ENCODE measurements at regions not wholly inside any gene's neighbourhood (a gene's known extent, or its start where the extent isn't known, plus 50 kb on each side); places are given as distances from the start of the nearest gene placed in this dataset.
A peak's percentile ranks its signal among the peaks of the same experiment; 100 is the strongest.

DNA sequence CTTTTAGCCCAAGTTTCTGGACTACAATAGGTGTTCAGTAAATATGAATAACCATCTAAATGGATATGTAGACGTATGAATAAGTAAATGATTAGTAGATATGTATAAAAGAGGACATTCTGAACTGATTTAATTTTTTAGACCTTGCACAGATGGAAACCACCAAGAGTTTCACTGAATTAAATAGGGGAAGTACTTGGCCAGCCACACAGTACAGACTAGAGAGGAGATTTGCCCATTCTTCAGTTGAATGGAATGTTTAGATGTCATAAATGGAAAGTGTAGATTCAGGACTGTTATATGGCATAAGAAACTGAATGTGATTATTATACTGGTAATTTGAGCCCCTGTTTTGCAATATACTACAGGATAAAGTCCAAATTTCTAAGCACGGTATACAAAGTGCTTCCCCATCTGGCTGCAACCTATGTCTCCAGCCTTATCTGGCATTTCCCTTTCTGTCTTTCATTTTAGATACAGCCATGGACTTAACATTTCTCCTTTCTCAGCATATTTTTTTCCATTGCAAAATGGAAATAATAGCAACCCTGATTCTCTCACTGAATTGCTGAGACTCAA lies 137.8 kb upstream of the HS3ST1 start:
- no peak overlapping the region for H3K4me3 ChIP-seq (ENCODE audit: low read length)
- TF ChIP-seq, protein P1, sequence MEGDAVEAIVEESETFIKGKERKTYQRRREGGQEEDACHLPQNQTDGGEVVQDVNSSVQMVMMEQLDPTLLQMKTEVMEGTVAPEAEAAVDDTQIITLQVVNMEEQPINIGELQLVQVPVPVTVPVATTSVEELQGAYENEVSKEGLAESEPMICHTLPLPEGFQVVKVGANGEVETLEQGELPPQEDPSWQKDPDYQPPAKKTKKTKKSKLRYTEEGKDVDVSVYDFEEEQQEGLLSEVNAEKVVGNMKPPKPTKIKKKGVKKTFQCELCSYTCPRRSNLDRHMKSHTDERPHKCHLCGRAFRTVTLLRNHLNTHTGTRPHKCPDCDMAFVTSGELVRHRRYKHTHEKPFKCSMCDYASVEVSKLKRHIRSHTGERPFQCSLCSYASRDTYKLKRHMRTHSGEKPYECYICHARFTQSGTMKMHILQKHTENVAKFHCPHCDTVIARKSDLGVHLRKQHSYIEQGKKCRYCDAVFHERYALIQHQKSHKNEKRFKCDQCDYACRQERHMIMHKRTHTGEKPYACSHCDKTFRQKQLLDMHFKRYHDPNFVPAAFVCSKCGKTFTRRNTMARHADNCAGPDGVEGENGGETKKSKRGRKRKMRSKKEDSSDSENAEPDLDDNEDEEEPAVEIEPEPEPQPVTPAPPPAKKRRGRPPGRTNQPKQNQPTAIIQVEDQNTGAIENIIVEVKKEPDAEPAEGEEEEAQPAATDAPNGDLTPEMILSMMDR (conservative IDR thresholded peaks at IDR 0.05; ENCODE audit: low read depth, low read length) = no peak
- DNase-seq (ENCODE audit: low read depth) = no peak

DNA sequence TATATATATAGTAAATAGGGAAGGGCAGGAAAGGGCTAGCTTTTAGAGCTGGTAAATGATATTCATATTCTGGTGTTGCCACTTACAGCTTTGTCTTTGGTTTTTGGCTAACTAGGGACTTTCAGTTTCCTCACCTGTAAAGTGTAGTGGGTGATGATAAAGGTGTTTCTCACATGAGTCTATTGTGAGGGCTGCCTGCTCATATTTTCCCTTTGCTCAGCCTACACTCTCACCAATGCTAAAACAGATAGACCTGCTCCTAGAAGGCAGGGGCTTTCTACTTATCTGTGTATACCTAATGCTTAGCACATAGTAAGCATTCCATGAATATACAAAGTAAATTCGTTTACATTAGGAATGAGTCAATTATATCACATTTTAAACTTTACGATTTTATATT lies 137.2 kb upstream of the HS3ST1 start:
- no peak overlapping the region for H3K4me3 ChIP-seq (ENCODE audit: low read length)
- DNase-seq (ENCODE audit: low read depth) = no peak
- TF ChIP-seq, protein P1 (conservative IDR thresholded peaks at IDR 0.05; ENCODE audit: low read depth, low read length) = no peak

DNA sequence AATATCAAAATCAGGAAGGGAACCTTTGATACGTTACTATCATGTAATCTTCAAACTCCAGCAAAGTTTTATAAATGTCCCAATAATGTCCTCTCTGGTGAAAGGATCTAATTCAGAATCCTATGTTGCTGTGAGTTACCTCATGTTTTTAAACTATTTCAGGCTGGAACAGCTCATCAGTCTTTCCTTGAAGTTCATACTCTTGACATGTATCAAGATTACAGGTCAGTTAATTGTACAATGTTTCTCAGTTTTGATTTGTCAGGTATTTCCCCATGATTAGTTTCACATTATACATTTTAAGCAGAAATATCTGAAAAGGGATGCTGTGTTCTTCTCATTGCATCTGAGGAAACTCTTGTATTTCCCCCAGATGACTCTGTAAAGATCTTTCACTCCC lies 136.5 kb upstream of the HS3ST1 start:
- H3K4me3 ChIP-seq (ENCODE audit: low read length) = no peak overlapping the region
- DNase-seq (ENCODE audit: low read depth) = no peak
- TF ChIP-seq, protein P1 (conservative IDR thresholded peaks at IDR 0.05; ENCODE audit: low read depth, low read length) = no peak

DNA sequence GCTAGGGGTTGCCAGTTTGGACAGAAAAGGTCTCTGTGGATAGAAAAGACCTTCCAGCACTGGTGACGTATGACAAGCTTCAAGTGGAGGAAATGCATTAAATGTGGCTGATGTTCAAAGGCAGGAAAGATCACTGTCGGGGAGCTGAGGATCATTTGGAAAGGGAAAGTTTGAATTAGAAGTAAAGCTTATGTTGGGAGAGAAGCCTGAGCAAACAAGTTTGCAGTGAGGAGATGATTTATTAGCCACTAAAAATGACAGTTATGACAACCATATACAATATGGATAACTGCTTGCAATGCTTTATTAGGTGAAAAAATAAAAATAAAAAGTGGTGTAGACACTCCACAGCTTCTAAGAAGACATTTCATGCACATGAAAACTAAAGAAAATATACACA lies 135.3 kb upstream of the HS3ST1 start:
- no peak for DNase-seq (ENCODE audit: low read depth)
- TF ChIP-seq, protein P1 (conservative IDR thresholded peaks at IDR 0.05; ENCODE audit: low read depth, low read length) = no peak
- H3K4me3 ChIP-seq (ENCODE audit: low read length) = no peak overlapping the region

DNA sequence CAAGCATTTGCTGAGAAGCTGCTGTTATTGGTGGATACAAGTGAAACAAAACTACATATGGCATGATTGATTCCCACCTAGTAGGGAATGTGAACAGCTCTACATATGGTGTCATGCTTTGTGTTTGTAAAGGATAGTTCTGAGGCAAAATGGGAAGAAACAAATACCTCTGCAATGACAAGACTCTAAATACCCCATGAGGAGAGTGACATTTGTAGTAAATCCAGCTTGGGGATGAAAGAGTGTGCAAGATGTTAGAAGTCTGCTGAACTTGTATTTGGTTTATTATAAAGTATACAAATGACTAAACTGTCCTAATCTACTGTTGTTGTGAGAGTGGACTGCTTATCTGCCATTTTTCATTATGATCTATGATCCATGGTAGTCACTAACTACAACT lies 120.8 kb upstream of the HS3ST1 start:
- H3K4me3 ChIP-seq (ENCODE audit: low read length) = no peak overlapping the region
- DNase-seq (ENCODE audit: low read depth) = no peak
- TF ChIP-seq, protein P1 (conservative IDR thresholded peaks at IDR 0.05; ENCODE audit: low read depth, low read length) = no peak

DNA sequence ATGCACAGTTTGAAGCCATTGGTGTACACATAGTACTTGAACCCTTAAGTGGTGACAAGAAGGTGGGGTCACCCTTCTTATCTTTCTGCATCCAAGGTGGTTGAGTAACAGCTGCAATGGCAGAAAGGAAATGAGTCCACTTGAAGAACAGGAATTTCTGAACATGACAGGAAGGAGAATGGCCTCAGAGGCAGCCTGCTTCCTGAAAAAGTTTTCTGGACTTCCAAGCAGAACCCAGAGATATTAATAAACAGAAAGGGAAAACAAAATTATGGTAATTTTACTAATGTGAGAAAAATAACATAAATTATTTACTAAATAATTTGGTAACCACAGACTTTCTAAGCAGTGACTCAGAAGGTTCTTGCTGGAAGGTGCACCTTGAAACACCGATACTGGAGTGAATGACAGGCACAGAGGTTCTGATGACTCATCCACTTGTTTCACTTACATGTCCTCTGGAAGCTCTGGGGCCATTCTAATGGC lies 119.9 kb upstream of the HS3ST1 start:
- TF ChIP-seq, protein P1 (conservative IDR thresholded peaks at IDR 0.05; ENCODE audit: low read depth, low read length) = no peak
- no peak overlapping the region for H3K4me3 ChIP-seq (ENCODE audit: low read length)
- DNase-seq (ENCODE audit: low read depth) = peak; percentile 28

DNA sequence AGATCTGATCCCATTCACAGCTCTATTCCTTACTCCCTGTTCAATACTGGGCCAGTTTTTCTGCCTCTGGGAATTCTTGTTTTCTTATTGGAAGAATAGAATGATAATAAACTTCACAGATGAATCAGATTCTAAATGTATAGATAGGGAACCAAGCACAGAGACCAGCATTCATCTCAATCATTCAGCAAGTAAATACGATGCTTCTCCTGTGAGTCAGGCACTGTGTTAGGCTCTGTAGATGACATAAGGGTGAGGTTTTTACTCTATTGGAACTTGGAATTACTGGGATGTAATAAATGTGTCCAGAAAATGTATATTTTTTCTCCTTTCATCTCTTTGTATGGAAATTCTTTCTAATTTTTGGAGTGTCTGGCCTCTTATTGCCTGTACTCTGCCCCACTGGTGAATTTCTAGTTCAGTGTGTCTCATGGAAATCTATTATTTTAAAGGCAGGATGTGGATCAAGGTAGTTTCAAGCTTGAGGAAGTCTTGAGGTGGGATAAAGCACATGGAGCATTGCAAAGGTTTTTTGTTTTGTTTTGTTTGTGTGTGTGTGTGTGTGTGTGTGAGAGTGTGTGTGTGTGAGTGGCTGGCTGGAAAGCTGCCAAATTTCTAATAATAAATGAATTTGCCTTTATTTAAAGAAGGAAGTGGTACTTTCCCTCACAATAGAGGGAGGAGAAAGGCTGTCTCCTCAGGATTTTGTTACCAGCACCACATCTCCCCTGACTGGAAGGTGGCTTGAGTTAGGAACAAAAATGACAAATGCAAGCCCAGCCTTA lies 117.9 kb upstream of the HS3ST1 start:
- TF ChIP-seq, protein P1 (conservative IDR thresholded peaks at IDR 0.05; ENCODE audit: low read depth, low read length) = no peak
- no peak for DNase-seq (ENCODE audit: low read depth)
- H3K4me3 ChIP-seq (ENCODE audit: low read length) = no peak overlapping the region

All from retinal pigment epithelial cell (primary cell).